HG03378 (cell line): ENCODE measurements at regions not wholly inside any gene's neighbourhood (a gene's known extent, or its start where the extent isn't known, plus 50 kb on each side); places are given as distances from the start of the nearest gene placed in this dataset.
"Not testable (repeated sequence)": the region's sequence is repeated elsewhere in the genome, so short reads cannot be mapped to it uniquely, and the experiment has no call there.

Source experiments
- ATAC-seq: cut with Tn5 transposase; IDR thresholded peaks from one replicate; pipeline ENCODE4 v1.9.1; 2021; ENCODE audit warnings: mild to moderate bottlenecking, moderate library complexity; ENCODE audit not compliant: unreplicated experiment

DNA sequence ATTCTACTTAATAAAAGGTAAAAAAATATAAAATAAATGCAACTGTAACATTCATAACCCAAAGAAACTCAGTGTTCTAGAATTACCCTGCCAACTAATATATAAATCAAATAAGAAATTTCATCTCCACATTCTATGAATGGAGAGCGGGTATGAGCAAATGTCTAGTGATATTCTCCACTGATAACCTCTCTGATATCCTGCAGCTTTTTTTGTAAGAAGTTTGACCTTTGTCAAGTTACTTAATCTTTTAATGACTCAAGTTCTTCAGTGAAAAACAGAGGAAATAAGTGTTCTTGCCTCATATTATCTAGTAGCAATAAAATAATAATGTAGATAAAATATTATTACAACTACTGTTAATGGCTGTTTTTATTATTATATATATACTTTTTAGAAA, 1275.6 kb upstream of the CDH9 start:
- ATAC-seq = no peak

DNA sequence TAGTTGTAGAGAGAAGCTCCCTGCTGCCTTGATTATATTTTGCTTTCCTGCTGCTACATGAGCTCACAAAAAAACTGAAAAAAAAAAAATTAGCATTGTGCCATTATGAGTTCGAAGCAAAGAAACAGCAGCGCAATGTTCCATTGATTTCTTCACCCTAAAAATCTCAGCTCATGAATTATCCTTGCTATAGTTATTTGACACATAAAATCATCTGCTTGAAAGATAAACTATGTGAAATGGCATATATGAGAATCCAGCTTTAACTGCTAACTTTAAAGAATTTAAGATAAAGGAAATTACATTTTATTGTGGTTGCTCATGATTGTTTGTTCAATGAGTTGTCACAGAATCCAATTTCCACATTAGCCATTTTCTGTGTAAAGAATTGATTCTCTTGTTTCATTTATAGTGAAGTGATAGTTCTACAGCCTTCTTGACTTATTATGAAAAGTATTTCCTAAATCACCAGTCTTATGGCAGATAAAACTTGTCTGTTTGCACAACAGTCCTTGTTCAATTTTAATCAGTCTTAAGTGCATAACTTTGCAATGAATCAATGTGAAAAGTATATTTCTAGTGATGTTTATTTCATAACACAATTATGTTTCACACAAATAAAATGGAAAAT, 1275.0 kb upstream of the CDH9 start:
- ATAC-seq = no peak

DNA sequence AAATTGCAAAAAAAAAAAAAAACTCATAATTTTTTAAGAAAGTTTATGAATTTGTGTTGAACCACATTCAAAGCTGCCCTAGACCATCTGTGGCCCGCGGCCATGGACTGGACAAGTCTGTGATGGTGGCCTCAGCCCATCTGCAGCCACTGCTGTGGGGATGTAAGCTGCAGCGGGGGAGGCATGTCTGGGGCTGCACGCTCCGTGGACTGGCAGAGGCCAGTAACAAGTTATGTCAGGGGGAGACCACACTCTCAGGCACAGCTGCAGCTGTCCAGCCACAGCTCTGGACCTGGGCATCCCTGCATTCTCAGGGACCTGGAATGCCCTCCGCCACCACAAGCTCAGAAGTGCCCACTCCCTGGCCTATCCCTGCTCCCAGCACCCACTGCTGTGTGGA, 1272.3 kb upstream of the CDH9 start:
- no peak for ATAC-seq

DNA sequence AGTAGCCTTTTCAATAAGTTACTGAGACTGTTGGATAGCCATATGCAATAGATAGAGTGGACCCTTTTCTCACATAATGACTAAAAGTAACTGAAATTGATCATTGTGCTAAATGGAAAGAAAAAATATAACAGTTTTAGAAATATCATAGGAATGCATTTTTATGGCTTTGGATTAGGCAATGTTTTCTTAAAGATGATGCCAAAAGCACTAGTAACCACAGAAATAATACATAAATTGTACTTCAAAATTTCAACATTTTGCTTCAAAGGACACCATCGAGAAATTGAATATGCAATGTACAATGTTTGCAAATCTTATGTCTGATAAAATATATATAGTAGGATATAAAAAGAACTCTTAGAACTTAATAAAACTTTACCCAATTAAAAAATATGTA, 1267.5 kb upstream of the CDH9 start:
- ATAC-seq = no peak

DNA sequence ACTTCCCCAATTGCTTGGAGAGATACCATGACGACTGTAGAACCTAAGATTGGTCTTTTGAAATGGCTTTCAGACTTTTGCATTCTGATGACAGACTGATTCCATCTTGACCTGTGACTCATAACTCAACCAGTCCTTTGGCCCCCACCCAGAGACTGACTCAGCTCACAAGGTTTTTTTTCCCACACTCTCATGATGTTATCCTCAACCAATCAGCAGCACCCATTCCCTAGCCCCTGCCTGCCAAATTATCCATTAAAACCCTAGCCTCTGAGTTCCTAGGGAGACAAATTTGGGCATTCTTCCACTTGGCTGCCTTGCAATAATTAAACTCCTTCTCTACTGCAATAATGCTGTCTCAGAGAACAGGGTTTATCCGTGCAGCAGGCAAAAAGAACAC, 1263.3 kb upstream of the CDH9 start:
- ATAC-seq = no peak

DNA sequence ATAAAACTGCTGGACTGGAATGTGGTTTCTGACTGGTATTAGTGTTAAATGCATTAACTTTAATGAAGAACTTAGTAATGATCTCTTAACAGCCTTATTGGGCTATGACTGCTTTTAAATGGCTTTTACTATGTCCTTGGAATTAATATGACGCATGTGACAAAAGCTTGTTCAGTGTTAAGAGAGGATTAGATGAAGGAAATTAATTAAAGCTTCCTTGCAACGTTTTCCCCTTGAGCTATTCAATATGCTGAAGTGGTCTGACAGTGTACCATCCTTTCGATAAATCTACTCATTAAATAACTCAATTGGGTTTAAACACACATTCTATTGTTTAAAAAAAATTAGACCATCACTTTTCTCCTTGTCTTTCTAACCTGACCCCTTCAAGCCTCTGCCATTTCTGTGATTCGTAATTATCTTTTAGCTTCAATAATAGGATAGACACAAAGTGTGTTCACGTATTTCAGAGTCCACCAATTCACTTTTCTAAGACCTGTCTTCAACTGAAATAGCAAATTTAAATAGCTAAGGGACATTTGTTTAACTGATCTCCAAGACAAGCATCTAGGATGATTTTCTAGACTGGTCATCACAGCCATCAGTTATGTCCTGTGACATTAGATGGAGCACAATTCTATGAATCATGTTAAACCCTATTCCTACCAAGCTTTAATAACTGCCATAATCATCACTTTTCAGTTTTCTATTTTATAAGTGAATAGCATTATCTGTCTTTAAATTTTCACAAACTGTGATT, 1258.0 kb upstream of the CDH9 start:
- ATAC-seq = no peak

DNA sequence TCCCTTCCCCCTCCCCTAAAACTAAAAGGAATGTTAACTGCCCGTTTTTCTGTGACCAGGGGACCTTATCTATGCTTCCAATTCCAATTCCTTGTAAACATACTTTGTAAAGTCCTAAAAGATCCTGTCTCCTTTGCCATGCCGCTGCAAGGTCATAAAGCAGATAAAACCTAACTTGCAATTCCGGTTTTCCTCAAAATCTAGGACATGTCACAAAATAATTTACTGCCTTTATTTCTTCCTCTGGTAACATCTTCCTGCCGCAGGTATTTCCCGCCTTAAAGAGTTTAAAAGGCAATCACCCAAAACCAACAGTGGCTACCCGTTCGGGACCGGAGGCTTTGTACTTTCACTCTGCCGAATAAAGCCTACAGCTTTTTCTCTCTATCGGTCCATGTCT, 1248.6 kb upstream of the CDH9 start:
- not testable (repeated sequence) for ATAC-seq

DNA sequence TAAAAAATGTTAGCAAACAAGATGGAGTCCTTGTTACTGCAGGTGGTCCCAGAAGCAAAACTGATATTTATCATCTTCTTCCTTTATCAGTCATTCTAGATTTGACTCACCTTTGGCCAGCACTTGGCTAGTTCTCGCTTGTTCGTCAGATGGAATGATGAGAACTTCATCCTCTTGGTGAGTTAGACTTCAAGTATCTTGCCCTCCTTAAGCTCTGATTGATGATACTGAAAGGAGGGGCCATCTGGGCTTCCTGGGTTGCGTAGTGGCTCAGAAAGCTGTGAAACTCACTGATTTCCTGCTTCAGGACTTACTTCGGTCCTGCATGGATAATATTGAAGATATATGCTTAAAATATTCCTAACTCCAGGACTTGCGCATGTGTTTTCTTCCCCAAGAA, 1248.2 kb upstream of the CDH9 start:
- no peak for ATAC-seq

DNA sequence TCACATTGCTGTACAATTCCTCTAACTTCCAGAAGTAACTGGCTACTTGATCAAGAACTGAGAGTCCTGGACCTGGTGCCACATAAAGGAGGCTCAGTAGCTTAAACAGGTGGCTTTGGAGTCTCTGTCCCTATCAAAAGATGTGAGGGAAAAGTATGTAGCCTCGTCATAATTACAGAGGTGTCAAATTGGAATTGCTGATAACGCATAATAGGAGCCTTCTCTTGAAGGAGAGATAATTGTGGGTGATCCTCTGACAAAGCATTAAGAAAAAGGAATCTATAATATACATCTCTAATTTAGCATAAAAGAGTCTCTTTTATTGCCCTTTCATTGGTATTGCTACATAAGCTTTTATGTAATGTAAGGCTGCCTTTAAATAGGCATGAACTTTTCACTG, 1246.4 kb upstream of the CDH9 start:
- ATAC-seq = no peak

DNA sequence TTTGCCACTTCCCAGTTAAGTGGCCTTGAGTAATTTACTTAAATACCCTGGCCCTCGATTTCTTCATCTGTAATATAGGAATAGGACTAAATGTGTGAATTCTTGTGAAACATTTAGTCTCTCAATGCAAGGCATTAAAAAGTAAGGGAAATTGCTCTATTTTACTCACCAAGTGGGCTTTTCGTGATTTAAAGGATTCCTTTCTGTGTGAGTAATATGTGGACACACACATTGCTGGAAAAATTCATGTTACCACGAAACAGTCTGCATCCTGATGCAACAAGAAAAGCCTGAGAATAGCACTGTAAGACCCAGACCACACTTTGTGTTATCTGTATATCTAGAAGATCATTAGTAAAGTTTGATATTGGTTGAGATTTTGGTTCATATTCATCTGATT, 1243.0 kb upstream of the CDH9 start:
- ATAC-seq = no peak

DNA sequence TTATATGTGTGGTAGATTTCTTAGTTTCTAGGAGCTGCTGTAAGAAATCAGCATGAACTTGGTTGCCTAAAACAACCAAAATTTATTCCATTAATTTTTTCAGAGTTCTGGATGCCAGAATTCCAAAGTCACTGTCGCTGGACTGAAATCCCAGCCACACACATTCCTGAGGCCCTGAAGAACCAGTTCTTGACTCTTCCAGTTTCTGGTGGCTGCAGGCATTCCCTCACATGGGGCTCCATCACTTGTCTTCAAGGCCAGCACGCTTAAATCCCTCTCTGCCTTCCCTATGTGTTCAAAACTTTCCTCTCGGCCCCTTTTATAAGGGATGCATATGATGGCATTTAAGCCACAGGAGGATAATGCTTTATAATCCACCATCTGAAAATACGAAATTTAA, 1237.5 kb upstream of the CDH9 start:
- no peak for ATAC-seq

DNA sequence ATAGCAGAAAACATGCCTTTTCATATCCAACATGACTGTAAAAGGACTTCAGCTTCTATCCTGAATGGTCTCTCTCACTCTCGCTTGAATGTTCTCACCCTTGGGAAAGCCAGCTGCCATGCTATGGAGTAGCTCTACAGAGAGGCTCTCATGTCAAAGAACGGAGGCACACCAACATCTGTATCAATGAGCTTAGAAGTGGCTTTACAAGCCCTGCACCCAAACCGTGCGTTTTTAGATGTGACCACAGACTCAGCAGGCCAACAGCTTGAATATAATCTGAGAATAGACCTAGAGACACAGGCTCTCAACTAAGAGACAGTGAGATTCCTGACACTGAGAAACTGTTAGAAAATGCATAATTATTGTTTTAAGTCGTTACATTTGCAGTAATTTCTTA, 1231.6 kb upstream of the CDH9 start:
- no peak for ATAC-seq

DNA sequence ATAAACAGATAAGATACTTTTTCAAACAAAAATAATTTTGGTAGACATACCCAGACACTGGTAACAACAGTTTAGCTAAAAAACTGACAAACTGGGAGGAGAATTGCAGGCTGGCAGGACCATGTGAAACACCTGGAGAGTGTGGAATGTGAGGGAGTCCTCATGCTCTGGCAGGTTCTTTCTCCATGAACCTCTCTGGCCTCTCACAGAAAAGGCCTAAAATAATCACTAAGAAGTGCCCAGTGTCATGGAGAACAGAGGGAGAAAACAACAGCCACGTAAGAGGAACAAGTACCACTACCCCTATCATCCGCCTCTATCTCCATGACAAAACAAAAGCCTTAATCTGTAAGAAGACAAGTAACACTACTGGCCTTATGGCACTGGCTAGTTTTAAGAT, 1227.5 kb upstream of the CDH9 start:
- ATAC-seq = no peak

DNA sequence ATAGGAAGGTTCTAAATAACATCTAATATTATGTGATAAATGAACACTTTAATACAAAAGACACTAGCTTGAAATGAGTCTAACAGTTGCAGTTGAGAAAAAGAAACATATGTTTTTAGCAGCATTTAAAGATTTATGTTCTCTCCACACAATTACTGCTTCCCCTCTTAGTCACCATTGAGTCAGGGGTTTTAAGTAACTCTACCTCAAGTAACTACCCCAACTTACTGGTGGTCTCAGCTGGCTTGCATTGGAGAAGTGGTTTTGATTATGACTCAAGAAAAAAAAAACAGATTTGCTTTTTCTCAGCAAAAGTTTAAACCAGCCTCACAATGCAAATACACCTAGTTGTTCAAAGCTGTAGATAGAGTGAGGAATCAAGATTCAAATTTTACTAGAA, 1216.5 kb upstream of the CDH9 start:
- no peak for ATAC-seq

DNA sequence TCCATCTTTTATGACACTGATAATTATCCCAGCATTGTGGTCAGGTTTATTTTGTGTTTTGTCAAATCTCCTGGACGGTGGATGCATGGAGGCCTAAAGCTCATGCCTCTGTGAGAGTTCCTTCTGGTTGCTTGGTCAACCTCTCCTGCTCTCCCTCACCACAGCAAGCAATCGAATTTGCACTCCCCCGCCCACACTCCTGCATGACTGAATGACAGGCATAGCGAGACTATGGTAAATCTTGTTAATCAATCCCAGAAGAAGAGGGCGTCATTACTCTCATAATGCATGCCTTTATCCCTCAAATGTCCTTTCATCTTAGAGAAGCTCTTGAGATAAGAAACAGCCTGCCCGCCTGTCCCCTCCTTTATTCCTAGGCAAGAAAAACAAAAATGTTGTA, 1215.0 kb upstream of the CDH9 start:
- ATAC-seq = no peak

DNA sequence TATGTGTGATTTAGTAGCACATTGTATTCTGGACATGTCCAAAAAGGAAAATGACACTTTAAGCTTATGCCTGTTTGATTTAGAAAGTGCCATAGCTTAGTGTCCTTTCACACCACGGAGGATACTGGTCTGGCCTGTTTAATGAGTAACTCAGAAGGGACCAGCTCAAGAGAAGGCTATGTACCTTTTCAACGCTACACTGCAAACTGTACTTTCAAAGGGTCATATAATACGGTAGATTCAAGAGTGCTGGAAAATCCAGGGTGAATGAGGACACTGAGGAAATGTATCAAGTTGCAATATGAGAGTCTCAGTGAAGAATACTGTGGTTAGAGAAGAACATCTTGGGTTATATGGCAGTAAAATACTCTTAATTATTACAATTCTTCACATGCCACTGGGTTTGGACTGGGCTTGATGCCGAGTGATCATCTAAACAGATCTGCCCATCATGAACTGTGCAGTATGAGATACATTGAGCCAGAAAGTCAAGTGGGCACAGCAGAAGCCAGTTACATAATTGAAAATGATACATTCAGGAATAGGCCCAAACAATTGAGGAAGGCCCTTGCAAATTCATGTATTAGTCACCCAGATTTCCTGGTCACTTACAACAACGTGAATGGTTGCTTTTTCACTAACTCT, 1211.5 kb upstream of the CDH9 start:
- ATAC-seq = no peak

DNA sequence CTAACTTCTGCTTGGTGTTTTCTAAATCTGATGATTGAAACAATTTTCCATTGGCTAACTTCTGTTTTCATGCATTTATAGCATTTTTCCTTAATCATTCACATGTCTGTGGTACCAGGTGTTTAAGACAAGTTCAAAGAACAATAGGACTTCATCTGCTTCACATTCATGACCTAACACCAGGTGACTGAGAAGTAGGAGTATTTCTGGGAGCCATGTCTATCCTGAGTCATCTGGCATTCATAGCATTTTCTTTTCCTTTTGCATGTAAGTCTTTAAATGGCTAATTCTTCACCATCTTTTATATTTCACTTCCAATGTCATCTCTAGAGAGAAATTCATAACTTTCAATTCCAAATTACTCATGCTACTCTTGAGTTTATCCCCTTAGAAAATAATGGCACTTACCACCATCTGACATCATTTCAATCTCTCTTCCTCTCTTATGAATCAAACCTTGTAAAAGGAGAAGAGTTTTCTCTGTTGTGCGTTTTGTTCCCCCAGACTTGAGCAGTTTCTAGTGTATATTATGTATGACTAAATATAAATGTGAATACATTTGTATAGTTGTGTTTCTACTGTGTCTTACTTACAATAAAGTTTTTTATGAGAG, 1196.1 kb upstream of the CDH9 start:
- ATAC-seq = no peak

DNA sequence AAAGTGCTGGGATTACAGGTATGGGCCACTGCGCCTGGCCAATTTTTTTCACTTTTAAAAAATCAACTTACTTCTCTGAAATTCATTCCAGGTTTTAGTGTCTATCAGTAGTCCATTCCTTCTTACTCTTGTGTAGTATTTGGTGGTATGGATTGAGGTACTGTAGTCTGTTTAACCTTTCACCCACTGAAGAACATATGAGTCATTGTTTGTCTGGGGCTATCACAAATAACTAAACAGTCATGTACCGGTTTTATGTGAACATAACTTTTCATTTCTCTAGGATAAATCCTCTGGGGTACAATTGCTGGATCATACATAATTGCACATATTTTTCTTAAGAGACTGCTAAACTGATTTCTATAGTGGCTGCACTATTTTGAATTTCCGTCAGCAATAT, 1188.0 kb upstream of the CDH9 start:
- no peak for ATAC-seq

DNA sequence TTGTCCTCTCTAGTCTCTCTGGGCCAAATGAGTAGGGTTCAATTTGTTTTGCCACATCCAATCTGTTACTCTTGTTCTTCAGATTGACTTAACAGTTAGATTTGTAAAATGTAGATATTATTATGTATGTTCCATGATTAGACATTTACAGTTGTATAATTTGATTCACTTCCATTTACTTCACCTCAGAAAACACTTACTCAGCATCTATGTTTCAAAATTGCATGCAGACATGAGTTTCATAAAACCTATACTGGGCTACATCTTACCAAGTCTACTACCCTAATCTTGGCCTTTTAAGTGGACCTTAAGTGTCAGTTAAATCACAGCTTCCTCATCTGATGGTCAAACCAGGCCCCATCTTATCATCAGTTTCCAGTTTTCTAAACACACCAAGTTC, 1181.2 kb upstream of the CDH9 start:
- no peak for ATAC-seq

DNA sequence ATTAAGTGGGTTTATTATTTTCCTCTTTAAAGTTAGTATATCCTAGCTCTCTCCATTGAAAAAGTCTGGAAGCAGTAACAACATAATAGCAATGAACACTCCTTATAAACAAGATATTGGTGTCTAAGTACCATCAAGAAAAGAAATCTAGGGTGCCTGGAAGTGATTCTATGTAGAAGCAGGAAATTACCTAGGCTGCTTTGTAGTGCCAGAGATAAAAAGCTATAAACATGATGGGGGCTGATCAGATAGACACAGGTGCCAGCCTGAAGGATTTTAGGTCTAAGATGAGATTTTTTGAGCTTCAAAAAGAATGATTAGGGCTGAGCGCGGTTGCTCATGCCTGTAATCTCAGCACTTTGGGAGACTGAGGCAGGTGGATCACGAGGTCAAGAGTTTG, 1179.3 kb upstream of the CDH9 start:
- no peak for ATAC-seq

DNA sequence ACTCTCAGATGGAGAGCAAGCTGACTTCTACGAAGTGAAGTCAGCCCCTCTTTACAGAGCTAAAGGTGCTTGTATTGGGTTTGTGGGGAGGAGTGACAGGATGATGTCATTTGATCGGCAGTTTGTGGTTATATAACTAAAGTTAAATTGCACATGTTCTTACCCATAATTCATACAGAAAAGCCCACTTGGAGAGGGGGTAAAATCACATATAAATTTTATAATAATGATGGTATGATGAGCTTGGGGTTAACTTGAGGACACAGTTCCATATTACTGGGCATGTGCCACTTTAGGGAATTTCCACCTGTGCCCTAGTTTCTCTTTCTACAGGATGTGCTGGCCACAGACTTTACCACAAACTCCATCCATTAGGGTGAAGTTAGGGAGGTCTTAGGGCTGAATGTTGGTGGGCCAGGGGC, 1178.6 kb upstream of the CDH9 start:
- peak; percentile 83 for ATAC-seq

DNA sequence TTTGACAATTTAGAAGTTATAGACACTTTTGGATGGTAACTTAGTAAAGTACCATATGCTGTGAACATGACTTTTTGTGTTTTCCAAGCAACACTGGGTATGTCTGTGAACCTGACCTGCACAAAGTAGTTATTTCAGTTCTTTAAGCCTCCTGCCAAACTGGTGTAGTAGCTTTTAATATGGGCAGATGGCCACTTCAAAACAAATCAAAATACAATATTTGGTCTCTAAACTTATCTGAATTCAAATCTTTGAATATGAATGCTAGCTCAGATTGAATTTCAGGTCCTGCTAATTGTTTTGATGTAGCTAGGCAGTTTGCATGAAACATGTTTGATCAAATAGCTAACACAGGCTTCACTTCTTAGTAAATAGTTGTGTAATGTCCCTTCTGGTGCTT, 1176.7 kb upstream of the CDH9 start:
- no peak for ATAC-seq
